ENCODE measurements at regions not wholly inside any gene's neighbourhood (a gene's known extent, or its start where the extent isn't known, plus 50 kb on each side); places are given as distances from the start of the nearest gene placed in this dataset.

DNA sequence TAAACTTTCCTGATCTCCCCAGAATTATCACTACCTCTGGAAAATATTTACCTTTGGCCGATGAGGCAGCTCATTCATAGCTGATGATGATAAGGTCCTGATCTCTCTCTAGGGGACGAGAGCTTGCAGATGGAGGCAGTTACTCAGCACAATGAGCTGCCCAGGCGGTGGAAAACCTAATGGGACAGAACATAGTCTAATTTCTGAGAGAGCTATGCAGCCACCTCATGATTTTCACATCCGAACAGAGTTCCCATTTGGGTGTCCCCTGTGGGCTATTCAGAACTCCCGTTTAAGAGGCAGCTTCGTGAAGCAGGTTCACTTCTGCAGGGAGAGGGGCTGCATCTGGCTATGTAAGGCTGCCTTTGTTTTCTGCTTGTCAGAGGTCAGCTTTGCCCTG is 724.6 kb upstream of the TMEM132C start:
- TF ChIP-seq, protein P1, sequence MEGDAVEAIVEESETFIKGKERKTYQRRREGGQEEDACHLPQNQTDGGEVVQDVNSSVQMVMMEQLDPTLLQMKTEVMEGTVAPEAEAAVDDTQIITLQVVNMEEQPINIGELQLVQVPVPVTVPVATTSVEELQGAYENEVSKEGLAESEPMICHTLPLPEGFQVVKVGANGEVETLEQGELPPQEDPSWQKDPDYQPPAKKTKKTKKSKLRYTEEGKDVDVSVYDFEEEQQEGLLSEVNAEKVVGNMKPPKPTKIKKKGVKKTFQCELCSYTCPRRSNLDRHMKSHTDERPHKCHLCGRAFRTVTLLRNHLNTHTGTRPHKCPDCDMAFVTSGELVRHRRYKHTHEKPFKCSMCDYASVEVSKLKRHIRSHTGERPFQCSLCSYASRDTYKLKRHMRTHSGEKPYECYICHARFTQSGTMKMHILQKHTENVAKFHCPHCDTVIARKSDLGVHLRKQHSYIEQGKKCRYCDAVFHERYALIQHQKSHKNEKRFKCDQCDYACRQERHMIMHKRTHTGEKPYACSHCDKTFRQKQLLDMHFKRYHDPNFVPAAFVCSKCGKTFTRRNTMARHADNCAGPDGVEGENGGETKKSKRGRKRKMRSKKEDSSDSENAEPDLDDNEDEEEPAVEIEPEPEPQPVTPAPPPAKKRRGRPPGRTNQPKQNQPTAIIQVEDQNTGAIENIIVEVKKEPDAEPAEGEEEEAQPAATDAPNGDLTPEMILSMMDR (IDR thresholded peaks at IDR 0.05): no peak
- TF ChIP-seq POLR2A (IDR thresholded peaks at IDR 0.05): no peak
